Transverse colon (tissue), 4 donors: ENCODE measurements at regions not wholly inside any gene's neighbourhood (a gene's known extent, or its start where the extent isn't known, plus 50 kb on each side); places are given as distances from the start of the nearest gene placed in this dataset.

Experiments used
- EP300 ChIP-seq: sonication (generic); formaldehyde crosslinking; IDR thresholded peaks from one replicate; pipeline ENCODE4 v1.6.1; 2017; ENCODE audit warnings: antibody characterized with exemption, low read depth
- POLR2A ChIP-seq: fragments of 450-650 bp; IDR thresholded peaks from one replicate; pipeline ENCODE4 v1.6.1; 2016; ENCODE audit warnings: antibody characterized with exemption, mild to moderate bottlenecking, moderate library complexity
- POLR2AphosphoS5 ChIP-seq, 3 donors: sonication (generic); formaldehyde crosslinking; IDR thresholded peaks; one replicate each; pipeline ENCODE4 v1.6.1; 2016; ENCODE audit warnings: antibody characterized with exemption in 3 of 3
- TF ChIP-seq, protein P1 (sequence below), 5 experiments: fragments of 200-600 bp in 3 of 5; fragments of 450-650 bp in 2 of 5; sonication (generic) in 3 of 5; IDR thresholded peaks; 1 replicate in 2 of 5; 2 replicates in 3 of 5; pipeline ENCODE4 v1.5.1; 2016 to 2017; ENCODE audit warnings: antibody characterized with exemption in 5 of 5, inconsistent platforms in 3 of 5, mild to moderate bottlenecking in 2 of 5, moderate library complexity in 1 of 5

DNA sequence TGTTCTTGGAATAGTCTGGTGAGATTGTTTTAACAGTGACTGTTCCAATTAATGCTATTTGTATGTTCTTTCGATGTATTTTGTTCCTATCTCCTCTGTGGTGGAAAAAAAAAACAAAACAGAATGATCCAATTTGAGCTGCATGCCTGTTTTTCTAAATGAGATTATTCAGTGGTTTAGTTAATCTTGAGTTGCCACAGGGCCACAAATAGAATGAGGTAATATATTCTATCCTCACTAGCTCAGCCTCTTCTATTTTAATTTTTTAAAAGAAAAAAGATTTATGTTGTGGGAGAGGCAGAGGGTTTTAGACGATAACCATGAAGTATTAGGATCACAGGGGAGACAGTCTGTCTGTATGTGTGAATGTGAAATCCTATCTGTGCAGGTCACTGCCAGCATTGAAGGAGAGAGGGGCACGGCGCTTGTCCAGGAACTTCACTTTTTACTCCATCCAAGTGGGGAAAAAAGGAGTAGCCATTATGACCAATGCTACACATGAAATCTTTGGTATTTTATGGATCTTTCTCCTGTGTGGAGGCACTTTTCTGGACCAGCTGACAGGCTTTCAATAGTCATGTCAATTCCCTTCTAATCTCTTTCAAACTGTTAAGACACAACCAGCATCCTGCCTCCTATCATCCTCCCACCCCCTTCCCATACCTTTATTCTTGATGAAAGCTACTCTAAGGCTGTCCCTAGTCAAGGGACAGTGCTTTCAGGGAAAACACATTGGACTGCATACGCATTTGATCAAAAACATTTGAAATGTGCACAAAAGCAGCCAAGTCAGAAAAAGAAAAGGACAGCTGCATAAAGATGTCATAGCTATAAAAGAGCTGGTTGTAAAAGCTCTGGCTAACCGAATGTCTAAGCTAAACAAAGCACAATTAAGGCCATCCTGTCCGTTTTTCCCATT lies 1063.8 kb upstream of the INTU start:
- TF ChIP-seq, protein P1, sequence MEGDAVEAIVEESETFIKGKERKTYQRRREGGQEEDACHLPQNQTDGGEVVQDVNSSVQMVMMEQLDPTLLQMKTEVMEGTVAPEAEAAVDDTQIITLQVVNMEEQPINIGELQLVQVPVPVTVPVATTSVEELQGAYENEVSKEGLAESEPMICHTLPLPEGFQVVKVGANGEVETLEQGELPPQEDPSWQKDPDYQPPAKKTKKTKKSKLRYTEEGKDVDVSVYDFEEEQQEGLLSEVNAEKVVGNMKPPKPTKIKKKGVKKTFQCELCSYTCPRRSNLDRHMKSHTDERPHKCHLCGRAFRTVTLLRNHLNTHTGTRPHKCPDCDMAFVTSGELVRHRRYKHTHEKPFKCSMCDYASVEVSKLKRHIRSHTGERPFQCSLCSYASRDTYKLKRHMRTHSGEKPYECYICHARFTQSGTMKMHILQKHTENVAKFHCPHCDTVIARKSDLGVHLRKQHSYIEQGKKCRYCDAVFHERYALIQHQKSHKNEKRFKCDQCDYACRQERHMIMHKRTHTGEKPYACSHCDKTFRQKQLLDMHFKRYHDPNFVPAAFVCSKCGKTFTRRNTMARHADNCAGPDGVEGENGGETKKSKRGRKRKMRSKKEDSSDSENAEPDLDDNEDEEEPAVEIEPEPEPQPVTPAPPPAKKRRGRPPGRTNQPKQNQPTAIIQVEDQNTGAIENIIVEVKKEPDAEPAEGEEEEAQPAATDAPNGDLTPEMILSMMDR (IDR thresholded peaks at IDR 0.05): no peak
- TF ChIP-seq POLR2A: no peak
- no peak for TF ChIP-seq EP300
- TF ChIP-seq POLR2AphosphoS5 (IDR thresholded peaks at IDR 0.05): no peak
